ENCODE measurements at regions not wholly inside any gene's neighbourhood (a gene's known extent, or its start where the extent isn't known, plus 50 kb on each side); places are given as distances from the start of the nearest gene placed in this dataset.

- TF ChIP-seq SP1 (IDR thresholded peaks at IDR 0.05) = no peak
- TF ChIP-seq LEF1 (IDR thresholded peaks at IDR 0.05; ENCODE audit: borderline replicate concordance) = no peak
- TF ChIP-seq BHLHE40 (IDR thresholded peaks at IDR 0.05; ENCODE audit: borderline replicate concordance) = no peak
These were observed 369.7 kb upstream of the RGS18 start for GRCh38 chr1:191788551-191788950.
